ENCODE measurements at regions not wholly inside any gene's neighbourhood (a gene's known extent, or its start where the extent isn't known, plus 50 kb on each side); places are given as distances from the start of the nearest gene placed in this dataset.

GRCh38 chr1:234838182-234838581, 228.2 kb upstream of the IRF2BP2 start:
- TF ChIP-seq, protein P1, sequence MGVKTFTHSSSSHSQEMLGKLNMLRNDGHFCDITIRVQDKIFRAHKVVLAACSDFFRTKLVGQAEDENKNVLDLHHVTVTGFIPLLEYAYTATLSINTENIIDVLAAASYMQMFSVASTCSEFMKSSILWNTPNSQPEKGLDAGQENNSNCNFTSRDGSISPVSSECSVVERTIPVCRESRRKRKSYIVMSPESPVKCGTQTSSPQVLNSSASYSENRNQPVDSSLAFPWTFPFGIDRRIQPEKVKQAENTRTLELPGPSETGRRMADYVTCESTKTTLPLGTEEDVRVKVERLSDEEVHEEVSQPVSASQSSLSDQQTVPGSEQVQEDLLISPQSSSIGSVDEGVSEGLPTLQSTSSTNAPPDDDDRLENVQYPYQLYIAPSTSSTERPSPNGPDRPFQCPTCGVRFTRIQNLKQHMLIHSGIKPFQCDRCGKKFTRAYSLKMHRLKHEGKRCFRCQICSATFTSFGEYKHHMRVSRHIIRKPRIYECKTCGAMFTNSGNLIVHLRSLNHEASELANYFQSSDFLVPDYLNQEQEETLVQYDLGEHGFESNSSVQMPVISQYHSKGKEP (tag by site-specific recombination; IDR thresholded peaks at IDR 0.05) = no peak
- TF ChIP-seq PRDM4 (tag by site-specific recombination; IDR thresholded peaks at IDR 0.05) (no peak), ZNF677 (tag by site-specific recombination; IDR thresholded peaks at IDR 0.05) (no peak), ZNF544 (tag by site-specific recombination; IDR thresholded peaks at IDR 0.05) (no peak), ZFP3 (tag by site-specific recombination; IDR thresholded peaks at IDR 0.05; ENCODE audit: low read depth) (no peak), ZNF37A (tag by site-specific recombination; IDR thresholded peaks at IDR 0.05) (no peak), ZNF645 (tag by site-specific recombination; IDR thresholded peaks at IDR 0.05) (no peak), ZNF596 (tag by site-specific recombination; IDR thresholded peaks at IDR 0.05) (no peak), ZNF660 (tag by site-specific recombination; IDR thresholded peaks at IDR 0.05) (no peak), ZNF768 (tag by site-specific recombination; IDR thresholded peaks at IDR 0.05) (no peak), GLI4 (tag by site-specific recombination; IDR thresholded peaks at IDR 0.05) (no peak), TRIM28 (IDR thresholded peaks at IDR 0.05; ENCODE audit: borderline replicate concordance, low read length) (no peak), ZBTB8A (tag by site-specific recombination; IDR thresholded peaks at IDR 0.05) (no peak), ZNF747 (tag by site-specific recombination; IDR thresholded peaks at IDR 0.05) (no peak), ZNF292 (tag by site-specific recombination; IDR thresholded peaks at IDR 0.05; ENCODE audit: borderline replicate concordance, low read depth) (no peak)
- TF ChIP-seq, protein P2, sequence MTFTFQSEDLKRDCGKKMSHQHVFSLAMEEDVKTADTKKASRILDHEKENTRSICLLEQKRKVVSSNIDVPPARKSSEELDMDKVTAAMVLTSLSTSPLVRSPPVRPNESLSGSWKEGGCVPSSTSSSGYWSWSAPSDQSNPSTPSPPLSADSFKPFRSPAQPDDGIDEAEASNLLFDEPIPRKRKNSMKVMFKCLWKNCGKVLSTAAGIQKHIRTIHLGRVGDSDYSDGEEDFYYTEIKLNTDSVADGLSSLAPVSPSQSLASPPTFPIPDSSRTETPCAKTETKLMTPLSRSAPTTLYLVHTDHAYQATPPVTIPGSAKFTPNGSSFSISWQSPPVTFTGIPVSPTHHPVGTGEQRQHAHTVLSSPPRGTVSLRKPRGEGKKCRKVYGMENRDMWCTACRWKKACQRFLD (tag by site-specific recombination; IDR thresholded peaks at IDR 0.05) = no peak
- Histone ChIP-seq H3K9me3 (ENCODE audit: control insufficient read depth, insufficient read depth, low read depth, low read length) (no peaks in the 10 kb centered on the region), H3K4me1 (ENCODE audit: control insufficient read depth, insufficient read depth, low read length) (peaks cover 10% of the 10 kb centered on the region; the same call in 1 of the 2 replicates), H3K4me3 (ENCODE audit: low read depth, low read length) (no peak overlapping the region), H3K27ac (ENCODE audit: extremely low read depth, low read depth, low read length) (no peak overlapping the region), H3K36me3 (ENCODE audit: control insufficient read depth in 2 of 2, insufficient read depth in 1 of 2, low read length in 2 of 2) (no peaks in the 10 kb centered on the region)
- POLR2A ChIA-PET = no interaction called here
- CTCF ChIA-PET = interaction anchor here (0.6 kb wide), 1 partner anchor 216 kb away, joined by 3 read pairs; no protein-coding TSS in a partner anchor

DNA sequence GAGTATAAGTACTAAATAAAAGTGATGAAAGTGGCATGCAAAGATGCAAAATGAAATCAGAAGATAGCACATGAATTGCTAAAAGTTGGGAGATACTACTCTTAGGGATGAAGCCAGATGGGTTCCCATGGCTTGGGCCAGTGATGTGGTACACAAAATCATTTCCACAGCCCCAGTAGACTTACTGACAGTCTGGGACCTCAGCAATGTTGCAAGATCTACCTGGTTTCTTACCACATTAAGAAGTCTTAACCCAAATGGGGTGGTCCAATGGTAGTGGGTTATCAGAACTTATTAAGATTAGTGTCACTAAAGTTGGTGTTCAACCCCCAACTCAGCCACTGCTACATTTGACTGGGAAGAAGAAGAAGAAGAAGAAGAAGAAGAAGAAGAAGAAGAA, 227.7 kb upstream of the IRF2BP2 start:
- no peak overlapping the region for H3K4me3 ChIP-seq (ENCODE audit: low read depth, low read length)
- TF ChIP-seq ZNF155 (tag by site-specific recombination; IDR thresholded peaks at IDR 0.05) = no peak
- TF ChIP-seq KLF10 (tag by site-specific recombination; IDR thresholded peaks at IDR 0.05) = no peak
- TF ChIP-seq, protein P3, sequence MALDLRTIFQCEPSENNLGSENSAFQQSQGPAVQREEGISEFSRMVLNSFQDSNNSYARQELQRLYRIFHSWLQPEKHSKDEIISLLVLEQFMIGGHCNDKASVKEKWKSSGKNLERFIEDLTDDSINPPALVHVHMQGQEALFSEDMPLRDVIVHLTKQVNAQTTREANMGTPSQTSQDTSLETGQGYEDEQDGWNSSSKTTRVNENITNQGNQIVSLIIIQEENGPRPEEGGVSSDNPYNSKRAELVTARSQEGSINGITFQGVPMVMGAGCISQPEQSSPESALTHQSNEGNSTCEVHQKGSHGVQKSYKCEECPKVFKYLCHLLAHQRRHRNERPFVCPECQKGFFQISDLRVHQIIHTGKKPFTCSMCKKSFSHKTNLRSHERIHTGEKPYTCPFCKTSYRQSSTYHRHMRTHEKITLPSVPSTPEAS (tag by site-specific recombination; IDR thresholded peaks at IDR 0.05) = no peak
- TF ChIP-seq, protein P4, sequence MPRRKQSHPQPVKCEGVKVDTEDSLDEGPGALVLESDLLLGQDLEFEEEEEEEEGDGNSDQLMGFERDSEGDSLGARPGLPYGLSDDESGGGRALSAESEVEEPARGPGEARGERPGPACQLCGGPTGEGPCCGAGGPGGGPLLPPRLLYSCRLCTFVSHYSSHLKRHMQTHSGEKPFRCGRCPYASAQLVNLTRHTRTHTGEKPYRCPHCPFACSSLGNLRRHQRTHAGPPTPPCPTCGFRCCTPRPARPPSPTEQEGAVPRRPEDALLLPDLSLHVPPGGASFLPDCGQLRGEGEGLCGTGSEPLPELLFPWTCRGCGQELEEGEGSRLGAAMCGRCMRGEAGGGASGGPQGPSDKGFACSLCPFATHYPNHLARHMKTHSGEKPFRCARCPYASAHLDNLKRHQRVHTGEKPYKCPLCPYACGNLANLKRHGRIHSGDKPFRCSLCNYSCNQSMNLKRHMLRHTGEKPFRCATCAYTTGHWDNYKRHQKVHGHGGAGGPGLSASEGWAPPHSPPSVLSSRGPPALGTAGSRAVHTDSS (tag by site-specific recombination; IDR thresholded peaks at IDR 0.05) = 0 out of 2 replicates have a peak, but pooled peaks have one; percentile 10
- no peak for TF ChIP-seq MZF1 (tag by site-specific recombination; IDR thresholded peaks at IDR 0.05; ENCODE audit: borderline replicate concordance)
- no peak for TF ChIP-seq ZNF701 (tag by site-specific recombination; IDR thresholded peaks at IDR 0.05)
- no peak for TF ChIP-seq GLIS1 (tag by site-specific recombination; IDR thresholded peaks at IDR 0.05)
- TF ChIP-seq SP7 (tag by site-specific recombination; IDR thresholded peaks at IDR 0.05) = no peak
- no peak for TF ChIP-seq ZNF138 (tag by site-specific recombination; IDR thresholded peaks at IDR 0.05; ENCODE audit: borderline replicate concordance)
- H3K36me3 ChIP-seq (ENCODE audit: control insufficient read depth in 2 of 2, insufficient read depth in 1 of 2, low read length in 2 of 2) = no peaks in the 10 kb centered on the region
- H3K9me3 ChIP-seq (ENCODE audit: control insufficient read depth, insufficient read depth, low read depth, low read length) = no peaks in the 10 kb centered on the region
- CTCF ChIA-PET = no interaction called here
- H3K27ac ChIP-seq (ENCODE audit: extremely low read depth, low read depth, low read length) = no peak overlapping the region
- peaks cover 6% of the 10 kb centered on the region; the same call in 1 of the 2 replicates for H3K4me1 ChIP-seq (ENCODE audit: control insufficient read depth, insufficient read depth, low read length)
- POLR2A ChIA-PET = no interaction called here

All from HEK293 (cell line).